Tibial nerve (tissue), 4 donors: ENCODE measurements at regions not wholly inside any gene's neighbourhood (a gene's known extent, or its start where the extent isn't known, plus 50 kb on each side); places are given as distances from the start of the nearest gene placed in this dataset.
A peak's percentile ranks its signal among the peaks of the same experiment; 100 is the strongest.

Experiments used
- DNase-seq, 2 donors: peaks; one replicate each; pipeline ENCODE4 v3.0.0-alpha.2; 2019; ENCODE audit warnings: low spot score in 2 of 2
- H3K27ac ChIP-seq, 4 donors: fragments of 200-600 bp; sonication (generic) in 3 of 4; one replicate each; pipeline ENCODE4 v1.5.1; 2017 to 2019; ENCODE audit warnings: mild to moderate bottlenecking in 1 of 4
- H3K27me3 ChIP-seq, 2 donors: fragments of 200-600 bp; sonication (generic) in 1 of 2; one replicate each; pipeline versions ENCODE4 v1.5.1 to v1.6.0; 2017 to 2019
- H3K36me3 ChIP-seq, 3 donors: fragments of 200-600 bp; sonication (generic); one replicate each; pipeline ENCODE4 v1.5.1; 2018 to 2019
- H3K4me1 ChIP-seq, 4 donors: fragments of 200-600 bp; sonication (generic) in 3 of 4; one replicate each; pipeline ENCODE4 v1.5.1; 2017 to 2019
- H3K4me3 ChIP-seq, 4 donors: fragments of 200-600 bp; sonication (generic) in 3 of 4; one replicate each; pipeline ENCODE4 v1.5.1; 2017 to 2019; ENCODE audit warnings: mild to moderate bottlenecking in 1 of 4, moderate library complexity in 1 of 4
- H3K9me3 ChIP-seq, 4 donors: fragments of 200-600 bp; sonication (generic) in 3 of 4; one replicate each; pipeline ENCODE4 v1.5.1; 2017 to 2019
- CTCF ChIP-seq, 5 experiments: fragments of 200-600 bp in 3 of 5; fragments of 450-650 bp in 2 of 5; sonication (generic) in 3 of 5; IDR thresholded peaks; one replicate each; pipeline ENCODE4 v1.5.1; 2016 to 2019; ENCODE audit warnings: antibody characterized with exemption in 5 of 5, mild to moderate bottlenecking in 3 of 5, moderate library complexity in 2 of 5
- EP300 ChIP-seq, 2 donors: sonication (generic); formaldehyde crosslinking; IDR thresholded peaks; one replicate each; pipeline ENCODE4 v1.6.1; 2017; ENCODE audit warnings: antibody characterized with exemption in 2 of 2, mild to moderate bottlenecking in 1 of 2
- POLR2A ChIP-seq, 2 donors: fragments of 450-650 bp; IDR thresholded peaks; one replicate each; pipeline ENCODE4 v1.6.1; 2017; ENCODE audit warnings: antibody characterized with exemption in 2 of 2, mild to moderate bottlenecking in 2 of 2, moderate library complexity in 2 of 2
- WGBS, 2 donors: methylation state at CpG; one replicate each; pipeline ENCODE4 v1.1.5; 2018; 5-methylcytosine and 5-hydroxymethylcytosine counted together

GRCh38 chr4:20384456-20384855 is 132.8 kb downstream of the SLIT2 start:
- TF ChIP-seq EP300 (IDR thresholded peaks at IDR 0.05), result no peak
- TF ChIP-seq POLR2A (IDR thresholded peaks at IDR 0.05), result no peak
- TF ChIP-seq CTCF (IDR thresholded peaks at IDR 0.05), result no peak
- H3K27ac ChIP-seq, result peak overlapping the region in 1 of 4 donors; percentile 28
- H3K27me3 ChIP-seq, result no peaks in the 10 kb centered on the region
- H3K4me3 ChIP-seq, result no peak overlapping the region
- no peaks in the 10 kb centered on the region for H3K9me3 ChIP-seq
- peaks cover 0 to 19% (median 0%) of the 10 kb centered on the region in 4 donors for H3K4me1 ChIP-seq
- 66 to 67% methylated on average over 5 of the region's 5 CpGs for whole genome bisulfite sequencing, 2 donors
- no peaks in the 10 kb centered on the region for H3K36me3 ChIP-seq
- DNase-seq, result no peak

- 44 to 54% methylated on average over 2 of the region's 2 CpGs for WGBS, 2 donors
- Histone ChIP-seq H3K27me3 (no peaks in the 10 kb centered on the region), H3K4me1 (peaks cover 0 to 26% (median 0%) of the 10 kb centered on the region in 4 donors), H3K36me3 (no peaks in the 10 kb centered on the region), H3K27ac (peak overlapping the region in 2 of 4 donors; percentile 6), H3K9me3 (no peaks in the 10 kb centered on the region), H3K4me3 (no peak overlapping the region)
- DNase-seq, result no peak
- TF ChIP-seq POLR2A (IDR thresholded peaks at IDR 0.05) (no peak), EP300 (IDR thresholded peaks at IDR 0.05) (no peak), CTCF (IDR thresholded peaks at IDR 0.05) (no peak)
Observed at GRCh38 chr4:20386001-20386740, 134.5 kb downstream of the SLIT2 start.

- WGBS, 2 donors, result 84 to 88% methylated on average over 5 of the region's 5 CpGs
- peak overlapping the region in 1 of 4 donors; percentile 6 for H3K27ac ChIP-seq
- no peaks in the 10 kb centered on the region for H3K9me3 ChIP-seq
- peaks cover 0 to 27% (median 0%) of the 10 kb centered on the region in 4 donors for H3K4me1 ChIP-seq
- H3K4me3 ChIP-seq, result no peak overlapping the region
- TF ChIP-seq POLR2A (IDR thresholded peaks at IDR 0.05) (no peak), CTCF (IDR thresholded peaks at IDR 0.05) (no peak), EP300 (IDR thresholded peaks at IDR 0.05) (no peak)
- DNase-seq, result no peak
- H3K27me3 ChIP-seq, result no peaks in the 10 kb centered on the region
- H3K36me3 ChIP-seq, result no peaks in the 10 kb centered on the region
Observed at GRCh38 chr4:20386906-20387305, 135.2 kb downstream of the SLIT2 start.

GRCh38 chr4:20391198-20391597 is 139.5 kb downstream of the SLIT2 start:
- Histone ChIP-seq H3K9me3 (no peaks in the 10 kb centered on the region), H3K27ac (no peak overlapping the region), H3K27me3 (no peaks in the 10 kb centered on the region), H3K36me3 (no peaks in the 10 kb centered on the region), H3K4me3 (no peak overlapping the region), H3K4me1 (peaks cover 0 to 10% (median 0%) of the 10 kb centered on the region in 4 donors)
- TF ChIP-seq CTCF (IDR thresholded peaks at IDR 0.05), result no peak
- TF ChIP-seq POLR2A (IDR thresholded peaks at IDR 0.05), result no peak
- TF ChIP-seq EP300 (IDR thresholded peaks at IDR 0.05), result no peak
- no peak for DNase-seq
- 16 to 19% methylated on average over 1 of the region's 1 CpG for WGBS, 2 donors

GRCh38 chr4:20391912-20392311 is 140.2 kb downstream of the SLIT2 start:
- WGBS, 2 donors, result 92 to 93% methylated on average over 5 of the region's 5 CpGs
- no peak for TF ChIP-seq POLR2A (IDR thresholded peaks at IDR 0.05)
- no peak for TF ChIP-seq EP300 (IDR thresholded peaks at IDR 0.05)
- no peak for TF ChIP-seq CTCF (IDR thresholded peaks at IDR 0.05)

More at GRCh38 chr4:20391912-20392311, 140.2 kb downstream of the SLIT2 start:
- no peaks in the 10 kb centered on the region for H3K36me3 ChIP-seq
- H3K4me3 ChIP-seq, result no peak overlapping the region
- H3K4me1 ChIP-seq, result peaks cover 0 to 8% (median 0%) of the 10 kb centered on the region in 4 donors
- H3K27ac ChIP-seq, result no peak overlapping the region
- no peak for DNase-seq
- H3K9me3 ChIP-seq, result no peaks in the 10 kb centered on the region
- no peaks in the 10 kb centered on the region for H3K27me3 ChIP-seq
